Uterus (tissue), 2 donors: ENCODE measurements at regions not wholly inside any gene's neighbourhood (a gene's known extent, or its start where the extent isn't known, plus 50 kb on each side); places are given as distances from the start of the nearest gene placed in this dataset.
"Not testable (repeated sequence)": the region's sequence is repeated elsewhere in the genome, so short reads cannot be mapped to it uniquely, and the experiment has no call there.

ENCODE experiments used
- CTCF ChIP-seq, 4 experiments: fragments of 200-600 bp in 2 of 4; fragments of 450-650 bp in 2 of 4; sonication (generic) in 2 of 4; IDR thresholded peaks; one replicate each; pipeline ENCODE4 v1.5.1; 2016 to 2019; ENCODE audit warnings: antibody characterized with exemption in 4 of 4, mild to moderate bottlenecking in 2 of 4, moderate library complexity in 1 of 4
- POLR2A ChIP-seq, 2 donors: fragments of 450-650 bp; IDR thresholded peaks; one replicate each; pipeline ENCODE4 v1.6.1; 2016; ENCODE audit warnings: antibody characterized with exemption in 2 of 2, mild to moderate bottlenecking in 1 of 2, moderate library complexity in 1 of 2

DNA sequence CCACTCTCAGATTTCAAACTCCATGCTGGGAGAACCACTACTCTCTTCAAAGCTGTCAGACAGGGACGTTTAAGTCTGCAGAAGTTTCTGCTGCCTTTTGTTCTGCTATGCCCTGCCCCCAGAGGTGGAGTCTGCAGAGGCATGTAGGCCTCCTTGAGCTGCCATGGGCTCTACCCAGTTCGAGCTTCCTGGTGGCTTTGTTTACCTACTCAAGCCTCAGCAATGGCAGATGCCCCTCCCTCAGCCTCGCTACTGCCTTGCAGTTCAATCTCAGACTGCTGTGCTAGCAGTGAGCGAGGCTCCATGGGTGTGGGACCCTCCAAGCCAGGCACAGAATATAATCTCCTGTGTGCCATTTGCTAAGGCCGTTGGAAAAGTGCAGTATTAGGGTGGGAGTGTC lies 51.4 kb upstream of the FAM13C start:
- not testable (repeated sequence) for TF ChIP-seq CTCF, POLR2A (IDR thresholded peaks at IDR 0.05)
